ENCODE measurements at regions not wholly inside any gene's neighbourhood (a gene's known extent, or its start where the extent isn't known, plus 50 kb on each side); places are given as distances from the start of the nearest gene placed in this dataset.

GRCh38 chr4:37138789-37139188 is 105.8 kb upstream of the NWD2 start:
- TF ChIP-seq, protein P1, sequence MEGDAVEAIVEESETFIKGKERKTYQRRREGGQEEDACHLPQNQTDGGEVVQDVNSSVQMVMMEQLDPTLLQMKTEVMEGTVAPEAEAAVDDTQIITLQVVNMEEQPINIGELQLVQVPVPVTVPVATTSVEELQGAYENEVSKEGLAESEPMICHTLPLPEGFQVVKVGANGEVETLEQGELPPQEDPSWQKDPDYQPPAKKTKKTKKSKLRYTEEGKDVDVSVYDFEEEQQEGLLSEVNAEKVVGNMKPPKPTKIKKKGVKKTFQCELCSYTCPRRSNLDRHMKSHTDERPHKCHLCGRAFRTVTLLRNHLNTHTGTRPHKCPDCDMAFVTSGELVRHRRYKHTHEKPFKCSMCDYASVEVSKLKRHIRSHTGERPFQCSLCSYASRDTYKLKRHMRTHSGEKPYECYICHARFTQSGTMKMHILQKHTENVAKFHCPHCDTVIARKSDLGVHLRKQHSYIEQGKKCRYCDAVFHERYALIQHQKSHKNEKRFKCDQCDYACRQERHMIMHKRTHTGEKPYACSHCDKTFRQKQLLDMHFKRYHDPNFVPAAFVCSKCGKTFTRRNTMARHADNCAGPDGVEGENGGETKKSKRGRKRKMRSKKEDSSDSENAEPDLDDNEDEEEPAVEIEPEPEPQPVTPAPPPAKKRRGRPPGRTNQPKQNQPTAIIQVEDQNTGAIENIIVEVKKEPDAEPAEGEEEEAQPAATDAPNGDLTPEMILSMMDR (IDR thresholded peaks at IDR 0.05; ENCODE audit: low read depth, low read length, missing control alignments) = no peak

DNA sequence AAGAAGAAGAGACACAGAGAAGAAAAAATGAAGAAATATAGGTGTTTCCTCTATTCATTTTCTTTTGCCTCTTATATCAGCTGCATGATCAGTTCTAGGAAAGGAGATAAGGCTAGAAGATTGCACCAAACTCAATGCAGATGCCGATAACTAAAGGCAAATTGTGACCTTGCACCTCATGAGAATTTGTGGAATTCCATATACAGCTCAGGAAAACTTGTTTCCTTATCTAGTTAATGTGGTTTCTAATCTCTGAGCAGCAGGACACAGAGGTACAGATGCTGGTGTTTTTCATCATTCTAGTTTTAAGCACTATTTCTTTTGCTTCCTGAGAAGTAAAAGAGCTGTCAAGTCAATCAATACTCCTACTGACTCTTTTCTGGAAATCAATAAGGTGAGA is 104.6 kb upstream of the NWD2 start:
- no peak for DNase-seq (ENCODE audit: low read depth)
- TF ChIP-seq, protein P1 (IDR thresholded peaks at IDR 0.05; ENCODE audit: low read depth, low read length, missing control alignments) = no peak
- H3K4me3 ChIP-seq (ENCODE audit: low read depth, low read length) = no peak overlapping the region
- in situ Hi-C loops (cut with HindIII; ENCODE audit: low sequenced_read_pairs) = loop anchor here (5.0 kb wide), 1 partner anchor 52 kb away; no protein-coding TSS in a partner anchor

More at GRCh38 chr4:37138789-37139188, 105.8 kb upstream of the NWD2 start:
- no peak for DNase-seq (ENCODE audit: low read depth)
- in situ Hi-C loops (cut with HindIII; ENCODE audit: low sequenced_read_pairs) = no loop called here
- H3K4me3 ChIP-seq (ENCODE audit: low read depth, low read length) = no peak overlapping the region

DNA sequence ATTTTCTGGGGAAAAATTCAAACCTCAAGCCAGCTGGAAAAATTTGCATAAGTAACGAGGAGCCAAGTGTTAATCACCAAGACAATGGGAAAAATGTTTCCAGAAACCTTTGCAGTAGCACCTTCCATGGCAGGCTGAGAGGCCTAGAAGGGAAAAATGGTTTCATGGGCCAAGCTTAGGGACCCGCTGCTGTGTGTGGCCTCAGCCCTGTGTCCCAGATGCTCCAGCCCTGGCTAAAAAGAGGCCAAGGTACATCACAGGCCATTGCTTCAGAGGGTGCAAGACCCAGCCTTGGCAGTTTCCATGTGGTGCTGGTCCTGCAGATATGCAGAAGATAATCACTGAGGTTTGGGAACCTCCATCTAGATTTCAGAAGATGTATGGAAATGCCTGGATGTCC is 98.3 kb upstream of the NWD2 start:
- H3K4me3 ChIP-seq (ENCODE audit: low read depth, low read length) = no peak overlapping the region
- no peak for DNase-seq (ENCODE audit: low read depth)
- TF ChIP-seq, protein P1 (IDR thresholded peaks at IDR 0.05; ENCODE audit: low read depth, low read length, missing control alignments) = no peak
- in situ Hi-C loops (cut with HindIII; ENCODE audit: low sequenced_read_pairs) = no loop called here

- no peak overlapping the region for H3K4me3 ChIP-seq (ENCODE audit: low read depth, low read length)
- no peak for DNase-seq (ENCODE audit: low read depth)
- TF ChIP-seq, protein P1 (IDR thresholded peaks at IDR 0.05; ENCODE audit: low read depth, low read length, missing control alignments) = no peak
- in situ Hi-C loops (cut with HindIII; ENCODE audit: low sequenced_read_pairs) = no loop called here
Observed at GRCh38 chr4:37157476-37158167, 86.9 kb upstream of the NWD2 start.

DNA sequence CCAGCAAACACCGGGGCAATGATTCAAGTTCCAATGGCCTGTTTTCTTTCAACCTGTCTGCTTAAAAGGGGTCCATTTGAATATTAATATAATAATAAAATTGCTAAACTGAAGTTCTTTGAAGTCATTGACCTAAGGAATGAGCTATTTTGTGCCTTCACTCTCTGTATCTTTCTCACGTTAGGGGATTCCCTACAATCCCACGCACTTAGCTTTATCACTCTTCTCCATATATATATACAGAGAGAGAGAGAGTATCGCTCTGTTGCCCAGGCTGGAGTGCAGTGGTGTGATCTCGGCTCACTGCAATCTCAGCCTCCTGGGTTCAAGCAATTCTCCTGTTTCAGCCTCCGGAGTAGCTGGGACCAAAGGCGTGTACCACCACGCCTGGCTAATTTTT is 83.9 kb upstream of the NWD2 start:
- TF ChIP-seq, protein P1 (IDR thresholded peaks at IDR 0.05; ENCODE audit: low read depth, low read length, missing control alignments) = no peak
- no peak for DNase-seq (ENCODE audit: low read depth)
- no peak overlapping the region for H3K4me3 ChIP-seq (ENCODE audit: low read depth, low read length)
- in situ Hi-C loops (cut with HindIII; ENCODE audit: low sequenced_read_pairs) = no loop called here

DNA sequence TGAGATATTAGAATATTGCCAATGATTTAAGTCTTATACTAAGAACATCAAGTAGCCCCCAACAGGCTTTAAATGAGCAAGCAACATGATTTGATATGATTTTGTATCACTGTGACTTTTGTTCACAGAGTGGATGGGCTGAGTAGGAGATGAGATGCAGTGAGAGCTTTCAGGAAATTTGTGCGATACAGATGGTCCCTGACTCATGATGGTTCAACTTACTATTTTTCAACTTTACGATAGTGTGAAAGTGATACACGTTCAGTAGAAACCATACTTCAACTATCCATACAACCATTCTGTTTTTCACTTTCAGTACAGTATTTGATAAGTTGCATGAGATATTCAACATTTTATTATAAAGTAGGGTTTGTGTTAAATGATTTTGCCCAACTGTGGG is 78.7 kb upstream of the NWD2 start:
- DNase-seq (ENCODE audit: low read depth) = no peak
- H3K4me3 ChIP-seq (ENCODE audit: low read depth, low read length) = no peak overlapping the region
- in situ Hi-C loops (cut with HindIII; ENCODE audit: low sequenced_read_pairs) = no loop called here
- TF ChIP-seq, protein P1 (IDR thresholded peaks at IDR 0.05; ENCODE audit: low read depth, low read length, missing control alignments) = no peak
